GM19351 (cell line): ENCODE measurements at regions not wholly inside any gene's neighbourhood (a gene's known extent, or its start where the extent isn't known, plus 50 kb on each side); places are given as distances from the start of the nearest gene placed in this dataset.
"Not testable (repeated sequence)": the region's sequence is repeated elsewhere in the genome, so short reads cannot be mapped to it uniquely, and the experiment has no call there.

Experiments
- ATAC-seq: cut with Tn5 transposase; IDR thresholded peaks from one replicate; pipeline ENCODE4 v1.9.1; 2021; ENCODE audit warnings: mild to moderate bottlenecking, moderate library complexity; ENCODE audit not compliant: unreplicated experiment

DNA sequence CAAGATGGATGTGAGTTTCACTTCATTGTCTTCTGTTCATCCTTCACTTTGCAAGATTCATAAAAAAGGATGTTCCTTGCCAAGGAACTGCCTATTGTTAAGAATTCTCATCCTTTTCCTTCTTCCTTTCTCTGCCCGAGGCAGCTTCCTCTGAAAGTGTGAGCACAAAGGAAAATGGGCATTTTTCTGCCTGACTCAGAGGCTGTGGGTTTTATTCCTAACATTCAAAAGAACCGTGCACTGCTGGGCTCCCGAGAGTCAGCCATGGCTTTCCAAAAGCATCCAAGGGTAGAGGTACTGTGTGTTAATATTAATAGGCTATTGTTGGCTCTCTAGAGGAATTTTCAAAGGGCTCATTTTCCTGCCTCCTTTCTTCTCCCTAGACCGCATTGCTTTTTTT lies 289.4 kb downstream of the ABCC12 start:
- ATAC-seq, result no peak

GRCh38 chr16:47865337-47865855 lies 290.4 kb downstream of the ABCC12 start:
- ATAC-seq, result no peak

- not testable (repeated sequence) for ATAC-seq
Measured at GRCh38 chr16:47864262-47864661, 291.5 kb downstream of the ABCC12 start.

DNA sequence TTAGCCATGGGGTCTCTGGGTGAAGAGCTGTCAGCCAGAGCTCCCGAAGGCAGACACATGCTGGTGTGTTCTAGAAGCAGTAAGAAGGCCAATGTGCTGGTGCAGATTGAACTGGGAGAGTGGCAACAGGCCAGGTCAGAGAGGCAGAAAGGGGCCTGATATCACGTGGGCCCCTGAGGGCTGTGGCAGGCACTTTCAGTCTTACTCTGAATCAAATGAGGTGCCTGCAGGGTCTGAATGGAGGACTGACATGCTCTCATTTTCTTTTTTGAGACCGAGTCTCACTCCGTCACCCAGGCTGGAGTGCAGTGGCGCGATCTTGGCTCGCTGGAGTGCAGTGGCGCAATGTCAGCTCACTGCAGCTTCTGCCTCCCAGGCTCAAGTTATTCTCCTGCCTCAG lies 293.8 kb downstream of the ABCC12 start:
- ATAC-seq, result no peak

DNA sequence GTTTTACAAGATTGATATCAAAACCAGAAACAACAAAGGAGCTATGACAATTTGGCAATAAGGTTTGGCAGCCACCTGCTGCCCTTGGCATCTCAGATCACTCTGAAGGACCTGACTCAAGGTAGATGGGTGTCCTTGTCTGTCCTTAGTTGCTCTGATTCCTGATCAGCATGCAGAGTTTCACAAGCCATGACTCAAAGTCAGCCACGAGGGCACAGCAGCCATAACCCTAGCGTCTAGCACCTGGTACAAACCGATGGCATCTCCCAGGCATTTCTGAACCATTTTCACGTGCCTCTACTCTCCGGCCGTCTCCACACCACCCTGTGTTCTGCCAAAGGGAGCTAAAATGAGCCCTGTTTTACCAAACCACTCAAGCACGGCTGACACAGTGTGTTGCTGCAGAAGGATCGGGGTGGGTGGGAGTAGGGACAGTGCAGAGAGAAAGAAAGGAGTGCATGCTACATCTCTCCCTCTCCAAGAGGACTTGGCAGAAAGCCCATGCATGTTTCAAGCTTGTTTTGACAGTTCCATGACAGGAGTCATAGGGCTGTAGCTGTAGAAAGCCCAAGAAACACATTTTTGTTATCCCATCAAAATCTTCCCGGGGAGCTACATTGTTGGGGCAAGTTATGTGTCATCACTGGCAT lies 297.3 kb downstream of the ABCC12 start:
- ATAC-seq, result no peak

DNA sequence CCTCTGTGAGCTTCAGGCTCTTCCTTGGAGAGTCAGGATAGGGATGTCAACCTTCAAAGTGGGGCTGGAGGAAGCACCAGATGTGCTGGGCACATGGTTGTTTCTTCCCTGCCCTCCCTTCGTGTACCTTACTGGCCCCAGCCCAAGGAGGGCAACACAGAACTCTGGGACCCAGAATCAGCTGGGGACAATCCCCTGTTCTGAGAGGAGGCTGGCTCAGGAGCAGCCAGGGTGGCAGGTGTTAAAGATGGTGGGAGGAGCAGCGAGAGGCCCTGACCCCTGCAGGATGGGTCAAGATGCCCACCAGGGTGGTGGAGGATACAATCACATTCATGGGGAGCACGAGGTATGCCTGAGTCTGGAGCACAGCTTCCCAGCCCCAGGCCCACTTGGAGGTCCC lies 300.4 kb downstream of the ABCC12 start:
- no peak for ATAC-seq

- ATAC-seq, result no peak
Measured at GRCh38 chr16:47854737-47855136, 301.1 kb downstream of the ABCC12 start.

DNA sequence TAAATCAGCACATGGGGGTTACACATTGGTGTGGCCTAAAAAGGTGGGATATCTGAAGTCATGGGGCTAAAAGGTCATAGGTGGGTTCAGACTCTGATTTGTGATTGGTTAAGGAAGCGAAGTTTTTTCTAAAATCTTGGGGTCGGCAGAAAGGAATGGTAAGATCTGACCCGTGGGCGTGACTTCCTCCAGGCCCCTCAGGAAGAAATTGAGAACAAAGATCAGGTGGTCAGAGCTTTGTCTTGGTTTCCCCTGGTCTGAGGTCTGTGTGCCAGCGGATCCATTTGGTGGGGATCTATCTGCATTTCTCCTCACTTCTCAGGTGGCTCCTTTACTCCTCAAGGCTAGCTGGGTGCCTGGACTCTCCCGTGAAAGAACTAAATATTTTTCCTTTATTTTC lies 302.8 kb downstream of the ABCC12 start:
- ATAC-seq, result no peak

DNA sequence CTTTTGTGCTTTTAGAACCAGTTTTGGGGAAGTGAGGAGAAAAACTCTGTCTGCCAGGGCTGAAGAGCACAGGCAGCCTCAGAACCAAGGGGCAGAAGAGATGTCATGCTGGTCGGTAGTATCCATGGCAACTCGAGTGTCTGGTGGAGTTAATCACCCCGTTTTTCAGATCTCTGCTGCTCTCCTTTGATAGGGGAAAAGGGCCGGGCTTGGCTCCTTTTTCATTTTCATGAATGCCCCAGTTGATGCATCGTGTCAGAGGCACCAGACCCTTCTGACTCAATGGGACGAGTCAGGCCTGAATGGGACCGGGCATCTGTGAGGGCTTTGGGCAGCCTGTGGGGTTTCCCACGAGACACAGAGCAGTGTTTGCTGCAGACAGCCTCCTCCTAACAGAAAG lies 304.6 kb downstream of the ABCC12 start:
- ATAC-seq, result no peak

DNA sequence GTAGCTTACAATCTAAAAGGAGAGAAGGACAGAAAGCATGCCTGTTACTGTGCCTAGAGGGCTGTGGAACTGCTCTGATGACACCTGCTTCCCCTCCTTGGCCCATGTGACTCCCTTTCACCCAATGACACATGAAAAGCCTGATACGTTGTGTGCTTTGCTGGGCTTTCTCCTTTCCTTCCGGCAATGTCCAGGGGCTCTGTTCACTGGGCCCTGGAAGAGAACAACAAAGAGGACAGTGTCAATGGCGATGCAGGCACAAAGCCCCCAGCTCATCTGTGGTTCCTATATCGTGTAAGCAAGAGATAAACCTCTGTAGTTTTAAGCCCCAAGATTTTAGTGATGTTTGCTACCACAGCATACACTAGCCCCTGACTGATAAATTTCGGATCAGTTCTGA lies 306.1 kb downstream of the ABCC12 start:
- no peak for ATAC-seq

GRCh38 chr16:47848421-47849109 lies 307.2 kb downstream of the ABCC12 start:
- no peak for ATAC-seq

GRCh38 chr16:47847220-47847970 lies 308.4 kb downstream of the ABCC12 start:
- ATAC-seq, result no peak

GRCh38 chr16:47834485-47835024 lies 321.2 kb downstream of the ABCC12 start:
- no peak for ATAC-seq

DNA sequence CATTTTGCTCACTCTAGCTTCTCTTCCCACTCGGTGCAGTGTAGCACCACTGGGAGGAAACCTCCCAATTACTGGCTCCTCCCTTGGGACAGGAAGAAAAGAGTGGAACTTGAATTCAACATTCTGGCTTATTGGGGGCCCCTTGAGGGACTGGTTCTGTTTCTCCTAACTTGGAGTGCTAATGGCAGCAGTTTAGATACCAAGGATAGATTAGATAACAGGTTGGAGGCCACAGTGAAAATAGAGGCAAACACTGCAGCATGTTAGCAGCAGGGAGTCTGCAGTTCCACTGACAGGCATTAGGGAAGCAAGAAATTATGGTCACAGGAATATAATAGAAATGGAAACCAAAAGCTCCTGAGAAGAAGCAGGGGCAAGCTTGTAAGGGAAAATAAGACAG lies 322.0 kb downstream of the ABCC12 start:
- no peak for ATAC-seq

- ATAC-seq, result no peak
Measured at GRCh38 chr16:47829850-47830600, 325.8 kb downstream of the ABCC12 start.

GRCh38 chr16:47826070-47826469 lies 329.7 kb downstream of the ABCC12 start:
- ATAC-seq, result no peak

DNA sequence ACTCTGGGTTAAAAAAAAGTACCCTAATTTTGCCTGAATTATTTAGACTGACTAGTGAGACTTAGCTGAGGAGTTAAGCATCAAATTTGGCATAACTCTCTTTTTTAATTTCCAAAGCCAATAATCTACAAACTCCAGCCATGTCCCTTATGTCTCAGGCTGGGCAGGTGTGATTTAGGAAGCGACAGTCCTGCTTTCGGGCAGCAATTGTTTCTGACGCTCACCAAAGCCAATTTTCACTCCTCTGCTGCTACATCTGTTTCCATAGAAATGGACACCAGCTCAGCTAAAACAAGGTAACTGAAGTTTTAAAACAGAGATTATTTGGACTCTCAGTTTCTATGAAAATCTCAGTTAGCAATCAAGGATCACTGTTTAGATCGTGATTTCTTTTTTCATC lies 338.7 kb downstream of the ABCC12 start:
- no peak for ATAC-seq

DNA sequence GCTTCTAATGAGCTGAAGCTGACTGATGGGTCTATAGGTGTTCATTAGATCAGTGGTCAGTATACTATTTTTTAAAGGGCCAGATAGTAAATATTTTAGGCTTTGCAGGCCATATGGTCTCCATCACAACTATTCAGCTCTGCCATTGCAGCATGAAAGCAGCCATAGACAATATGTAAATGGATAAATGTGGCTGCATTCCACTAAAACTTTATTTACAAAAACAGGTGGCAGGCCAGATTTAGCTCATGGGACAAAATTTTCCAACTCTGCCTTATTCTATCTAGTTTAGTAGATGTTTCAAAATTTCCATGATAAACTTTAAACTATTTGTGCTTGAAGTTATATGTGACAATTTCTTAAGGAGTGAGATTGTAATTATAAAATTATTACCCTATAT lies 339.3 kb downstream of the ABCC12 start:
- no peak for ATAC-seq

DNA sequence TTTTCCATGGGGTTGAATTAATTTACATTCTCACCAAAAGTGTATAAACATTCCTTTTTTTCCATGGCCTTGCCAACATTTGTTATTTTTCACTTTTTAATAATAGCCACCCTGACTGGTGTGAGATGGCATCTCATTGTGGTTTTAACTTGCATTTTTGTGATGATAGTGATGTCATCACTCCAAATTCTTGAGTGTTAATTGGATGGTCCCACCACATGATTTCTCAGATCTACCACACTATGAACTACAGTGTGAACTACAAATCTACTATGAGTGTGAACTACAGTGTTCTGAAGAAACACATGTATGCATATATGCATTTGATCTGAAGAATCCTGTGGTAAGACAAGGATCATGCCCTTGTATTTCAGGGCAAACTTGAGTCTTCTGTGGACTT lies 340.1 kb downstream of the ABCC12 start:
- ATAC-seq, result no peak

- not testable (repeated sequence) for ATAC-seq
Measured at GRCh38 chr16:47811758-47812157, 344.0 kb downstream of the ABCC12 start.

DNA sequence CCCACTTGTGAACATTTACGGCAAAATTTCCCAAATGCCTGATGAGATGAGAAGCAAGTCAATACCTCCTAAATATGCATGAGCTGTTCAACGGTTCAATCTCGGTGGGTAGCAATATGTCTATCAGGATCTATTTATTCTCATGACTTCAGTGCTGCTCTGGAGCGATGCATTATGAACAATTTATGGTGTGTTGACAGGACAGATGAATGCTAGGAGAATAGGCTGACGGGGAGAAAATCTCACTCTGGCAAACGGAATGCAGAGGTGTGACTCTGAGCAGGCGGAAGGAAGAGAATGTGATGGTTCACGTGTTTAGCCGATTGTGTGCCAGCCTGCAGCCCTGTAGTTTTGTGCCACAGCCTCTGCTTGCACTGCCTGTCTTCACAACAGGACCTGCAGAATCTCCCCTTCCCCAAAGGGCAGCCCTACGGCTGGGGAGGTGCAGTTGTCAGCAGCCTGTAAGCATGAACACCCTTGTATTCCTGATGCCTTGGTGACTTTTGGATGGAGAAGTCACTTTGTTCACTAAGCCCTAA lies 345.2 kb downstream of the PHKB start:
- ATAC-seq, result no peak
